ENCODE measurements at regions not wholly inside any gene's neighbourhood (a gene's known extent, or its start where the extent isn't known, plus 50 kb on each side); places are given as distances from the start of the nearest gene placed in this dataset.

DNA sequence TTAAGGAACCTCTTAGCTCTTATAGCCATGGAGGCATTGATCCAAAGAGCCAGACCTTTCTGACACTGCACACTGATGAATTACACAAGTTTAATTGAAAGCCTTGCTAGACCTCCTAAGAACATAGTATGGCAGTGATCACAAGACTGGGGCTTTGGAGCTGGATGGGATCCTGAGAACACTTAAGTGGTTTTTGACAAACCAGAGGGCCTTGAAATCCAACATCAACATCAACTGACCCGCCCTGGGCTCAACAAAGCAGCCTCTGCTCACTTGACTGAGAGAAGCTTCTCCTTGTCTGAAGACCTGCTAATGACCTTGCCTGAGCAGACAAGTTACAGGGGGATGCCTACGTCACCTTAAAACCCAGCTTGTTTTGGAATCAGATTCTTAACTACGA is 257.6 kb downstream of the KLF13 start:
- Histone ChIP-seq H3K4me3 (ENCODE audit: control extremely low read depth in 1 of 5, extremely low read depth in 1 of 5, insufficient read depth in 1 of 5, low read depth in 2 of 5, low read length in 4 of 5) (no peak overlapping the region), H3K9me3 (ENCODE audit: control extremely low read depth in 1 of 3, control insufficient read depth in 2 of 3, insufficient read depth in 1 of 3, low read length in 2 of 3) (peaks cover 0 to 21% (median 5%) of the 10 kb centered on the region in 3 donors), H3K9ac (ENCODE audit: low read length) (no peak overlapping the region), H3K79me2 (ENCODE audit: control insufficient read depth, insufficient read depth, low read length) (no peaks in the 10 kb centered on the region), H3K36me3 (replicated peaks in 1 of 2; ENCODE audit: control extremely low read depth in 1 of 2, control insufficient read depth in 1 of 2, extremely low read depth in 1 of 2, insufficient read depth in 2 of 2, low read length in 1 of 2) (no peaks in the 10 kb centered on the region), H3K4me2 (replicated peaks; ENCODE audit: low read depth, low read length, poor library complexity, severe bottlenecking) (no peak overlapping the region), H3K27ac (ENCODE audit: low read length in 2 of 2) (no peak overlapping the region), H3K4me1 (ENCODE audit: control insufficient read depth in 2 of 2, insufficient read depth in 2 of 2, low read length in 2 of 2) (no peaks in the 10 kb centered on the region), H4K20me1 (ENCODE audit: control insufficient read depth, insufficient read depth, low read length, poor library complexity, severe bottlenecking) (no peaks in the 10 kb centered on the region), H3K27me3 (replicated peaks in 1 of 4; ENCODE audit: control extremely low read depth in 1 of 4, control insufficient read depth in 3 of 4, insufficient read depth in 4 of 4, low read length in 3 of 4) (peaks cover 0 to 3% (median 0%) of the 10 kb centered on the region in 4 experiments), H2AFZ (ENCODE audit: insufficient read depth, low read depth, low read length, poor library complexity, severe bottlenecking) (no peak overlapping the region)
- DNase-seq (no peak), ATAC-seq (ENCODE audit: low read depth) (no peak)
- WGBS (ENCODE audit: insufficient coverage), result 40% methylated on average over 1 of the region's 3 CpGs
- ChIA-PET POLR2A (no interaction called here), CTCF (no interaction called here)
- Mint-ChIP-seq H3K4me1 (no peaks in the 10 kb centered on the region), H3K9me3 (ENCODE audit: insufficient read depth) (peaks cover 10% of the 10 kb centered on the region), H3K27ac (no peak overlapping the region), H3K27me3 (peaks cover 22% of the 10 kb centered on the region), H3K4me3 (no peak overlapping the region)
- TF ChIP-seq EZH2 (IDR thresholded peaks at IDR 0.05; ENCODE audit: borderline replicate concordance, insufficient read depth, low read depth, low read length, poor library complexity, severe bottlenecking), result no peak
- no peak for TF ChIP-seq CTCF (IDR thresholded peaks at IDR 0.05)
- intact Hi-C loops (cut with micrococcal nuclease), result no loop called here

GRCh38 chr15:31585240-31585639 is 258.6 kb downstream of the KLF13 start:
- no peaks in the 10 kb centered on the region for H4K20me1 ChIP-seq (ENCODE audit: control insufficient read depth, insufficient read depth, low read length, poor library complexity, severe bottlenecking)
- DNase-seq, result no peak
- intact Hi-C loops (cut with micrococcal nuclease), result no loop called here
- H3K4me2 ChIP-seq (replicated peaks; ENCODE audit: low read depth, low read length, poor library complexity, severe bottlenecking), result no peak overlapping the region
- no peak overlapping the region for H3K27ac Mint-ChIP-seq
- H3K79me2 ChIP-seq (ENCODE audit: control insufficient read depth, insufficient read depth, low read length), result no peaks in the 10 kb centered on the region
- no peak overlapping the region for H3K4me3 ChIP-seq (ENCODE audit: control extremely low read depth in 1 of 5, extremely low read depth in 1 of 5, insufficient read depth in 1 of 5, low read depth in 2 of 5, low read length in 4 of 5)
- H3K4me1 Mint-ChIP-seq, result no peaks in the 10 kb centered on the region
- no peak overlapping the region for H3K4me3 Mint-ChIP-seq
- CTCF ChIA-PET, result no interaction called here
- TF ChIP-seq CTCF (IDR thresholded peaks at IDR 0.05) (no peak), EZH2 (IDR thresholded peaks at IDR 0.05; ENCODE audit: borderline replicate concordance, insufficient read depth, low read depth, low read length, poor library complexity, severe bottlenecking) (no peak)
- H3K27me3 ChIP-seq (replicated peaks in 1 of 4; ENCODE audit: control extremely low read depth in 1 of 4, control insufficient read depth in 3 of 4, insufficient read depth in 4 of 4, low read length in 3 of 4), result peaks cover 0 to 3% (median 0%) of the 10 kb centered on the region in 4 experiments
- H3K9ac ChIP-seq (ENCODE audit: low read length), result no peak overlapping the region
- no peaks in the 10 kb centered on the region for H3K36me3 ChIP-seq (replicated peaks in 1 of 2; ENCODE audit: control extremely low read depth in 1 of 2, control insufficient read depth in 1 of 2, extremely low read depth in 1 of 2, insufficient read depth in 2 of 2, low read length in 1 of 2)
- POLR2A ChIA-PET, result no interaction called here
- no peak overlapping the region for H3K27ac ChIP-seq (ENCODE audit: low read length in 2 of 2)
- ATAC-seq (ENCODE audit: low read depth), result no peak
- no peak overlapping the region for H2AFZ ChIP-seq (ENCODE audit: insufficient read depth, low read depth, low read length, poor library complexity, severe bottlenecking)
- peaks cover 22% of the 10 kb centered on the region for H3K27me3 Mint-ChIP-seq
- peaks cover 0 to 21% (median 5%) of the 10 kb centered on the region in 3 donors for H3K9me3 ChIP-seq (ENCODE audit: control extremely low read depth in 1 of 3, control insufficient read depth in 2 of 3, insufficient read depth in 1 of 3, low read length in 2 of 3)
- peaks cover 10% of the 10 kb centered on the region for H3K9me3 Mint-ChIP-seq (ENCODE audit: insufficient read depth)
- H3K4me1 ChIP-seq (ENCODE audit: control insufficient read depth in 2 of 2, insufficient read depth in 2 of 2, low read length in 2 of 2), result no peaks in the 10 kb centered on the region
- 94% methylated on average over 6 of the region's 9 CpGs for WGBS (ENCODE audit: insufficient coverage)

Measured in B cell (primary cell).